ENCODE measurements at regions not wholly inside any gene's neighbourhood (a gene's known extent, or its start where the extent isn't known, plus 50 kb on each side); places are given as distances from the start of the nearest gene placed in this dataset.

DNA sequence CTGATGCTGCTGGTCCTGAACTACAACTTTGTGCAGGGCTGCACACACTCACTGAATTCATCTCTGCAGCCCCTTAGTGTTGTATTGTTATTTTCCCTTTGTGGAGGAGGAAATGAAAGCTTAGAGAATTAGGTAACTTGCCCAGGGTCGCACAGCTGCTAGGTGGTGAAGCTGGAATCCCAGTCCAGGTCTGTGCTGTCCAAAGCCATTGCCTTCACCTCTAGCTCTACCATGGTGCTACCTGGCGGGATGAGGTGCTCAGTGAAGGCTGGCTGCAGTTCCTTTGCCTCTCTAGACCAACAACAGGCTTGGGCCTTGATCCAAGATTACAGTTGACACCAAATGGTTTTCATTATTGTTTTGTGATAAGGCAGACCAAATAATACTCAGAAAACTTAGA is 177.8 kb upstream of the PITX1 start:
- Histone ChIP-seq H3K79me2 (ENCODE audit: insufficient read depth) (no peaks in the 10 kb centered on the region), H3K9me3 (ENCODE audit: low read depth) (no peaks in the 10 kb centered on the region), H4K20me1 (ENCODE audit: insufficient read depth) (no peaks in the 10 kb centered on the region), H3K4me2 (ENCODE audit: unreplicated experiment) (no peak overlapping the region), H3F3A (ENCODE audit: insufficient read depth) (peaks cover 7% of the 10 kb centered on the region), H3K27me3 (replicated peaks; ENCODE audit: insufficient read depth) (peaks cover under 1% of the 10 kb centered on the region; the same call in 1 of the 2 replicates), H3K9ac (no peak overlapping the region), H3K9me2 (ENCODE audit: insufficient read depth) (no peaks in the 10 kb centered on the region), H3K4me1 (ENCODE audit: insufficient read depth) (peaks cover 15% of the 10 kb centered on the region), H2AFZ (no peak overlapping the region), H3K27ac (no peak overlapping the region), H3K4me3 (no peak overlapping the region), H3K36me3 (ENCODE audit: low read depth) (no peaks in the 10 kb centered on the region)
- WGBS, 2 experiments (ENCODE audit: low coverage in 1 of 2, low lambda C conversion rate in 2 of 2, missing lambda C conversion rate in 2 of 2), result 63 to 66% methylated on average over 2 of the region's 2 CpGs
- DNase-seq, result no peak
- TF ChIP-seq EZH2phosphoT487 (IDR thresholded peaks at IDR 0.05; ENCODE audit: insufficient read depth, low read depth) (no peak), EZH2 (IDR thresholded peaks at IDR 0.05; ENCODE audit: insufficient read depth, poor library complexity, severe bottlenecking) (no peak)
- in situ Hi-C loops (cut with MboI), result no loop called here

DNA sequence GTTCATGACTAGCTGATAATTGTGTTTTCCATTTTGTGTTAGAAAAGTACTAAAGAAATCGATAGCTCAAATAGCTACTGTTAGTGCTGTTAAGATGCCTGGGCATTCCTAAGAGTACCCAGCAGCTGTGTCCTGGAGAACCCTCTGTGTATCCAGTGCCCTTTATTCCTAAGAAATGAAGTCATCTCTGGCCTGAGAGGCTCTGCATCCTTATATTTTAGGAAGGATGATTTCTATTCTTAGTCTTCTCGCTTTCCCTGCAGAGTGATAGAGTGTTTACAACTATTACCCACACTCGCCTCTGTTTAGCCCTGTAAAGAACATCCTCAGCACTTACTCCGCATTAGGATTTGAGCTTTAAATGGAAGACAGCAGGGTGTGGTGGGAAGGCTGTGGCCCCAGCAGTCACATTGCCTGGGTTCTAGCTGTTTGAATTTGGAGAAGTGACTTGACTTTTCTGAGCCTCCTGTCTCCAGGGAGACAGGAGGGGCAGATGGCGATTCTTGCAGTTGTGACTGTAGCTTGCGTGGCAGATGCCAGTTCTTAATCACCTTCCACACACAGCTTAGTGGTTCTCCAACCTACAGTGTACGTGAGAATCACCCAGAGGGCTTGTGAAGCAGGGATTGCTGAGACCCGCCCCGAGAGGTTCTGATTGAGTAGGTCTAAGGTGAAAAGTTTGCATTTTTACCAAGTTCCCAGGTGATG is 177.2 kb upstream of the PITX1 start:
- TF ChIP-seq EZH2phosphoT487 (IDR thresholded peaks at IDR 0.05; ENCODE audit: insufficient read depth, low read depth), result no peak
- TF ChIP-seq EZH2 (IDR thresholded peaks at IDR 0.05; ENCODE audit: insufficient read depth, poor library complexity, severe bottlenecking), result no peak
- Histone ChIP-seq H3K27me3 (replicated peaks; ENCODE audit: insufficient read depth) (no peaks in the 10 kb centered on the region), H3K79me2 (ENCODE audit: insufficient read depth) (no peaks in the 10 kb centered on the region), H2AFZ (no peak overlapping the region), H3K9me3 (ENCODE audit: low read depth) (no peaks in the 10 kb centered on the region), H3K36me3 (ENCODE audit: low read depth) (no peaks in the 10 kb centered on the region), H3K27ac (no peak overlapping the region), H3K4me3 (no peak overlapping the region), H3K9ac (no peak overlapping the region), H4K20me1 (ENCODE audit: insufficient read depth) (no peaks in the 10 kb centered on the region), H3K4me1 (ENCODE audit: insufficient read depth) (peaks cover 15% of the 10 kb centered on the region), H3K9me2 (ENCODE audit: insufficient read depth) (no peaks in the 10 kb centered on the region), H3F3A (ENCODE audit: insufficient read depth) (peaks cover 7% of the 10 kb centered on the region), H3K4me2 (ENCODE audit: unreplicated experiment) (no peak overlapping the region)
- peak; percentile 34 for DNase-seq
- in situ Hi-C loops (cut with MboI), result no loop called here
- 69 to 81% methylated on average over 9 of the region's 9 CpGs for WGBS, 2 experiments (ENCODE audit: low coverage in 1 of 2, low lambda C conversion rate in 2 of 2, missing lambda C conversion rate in 2 of 2)

- WGBS, 2 experiments (ENCODE audit: low coverage in 1 of 2, low lambda C conversion rate in 2 of 2, missing lambda C conversion rate in 2 of 2), result 90 to 92% methylated on average over 10 of the region's 10 CpGs
- Histone ChIP-seq H2AFZ (no peak overlapping the region), H3K27me3 (replicated peaks; ENCODE audit: insufficient read depth) (no peaks in the 10 kb centered on the region), H4K20me1 (ENCODE audit: insufficient read depth) (no peaks in the 10 kb centered on the region), H3K9ac (no peak overlapping the region), H3K4me3 (no peak overlapping the region), H3K27ac (no peak overlapping the region), H3F3A (ENCODE audit: insufficient read depth) (peaks cover 7% of the 10 kb centered on the region), H3K4me1 (ENCODE audit: insufficient read depth) (peaks cover 15% of the 10 kb centered on the region), H3K36me3 (ENCODE audit: low read depth) (no peaks in the 10 kb centered on the region), H3K79me2 (ENCODE audit: insufficient read depth) (no peaks in the 10 kb centered on the region), H3K9me3 (ENCODE audit: low read depth) (no peaks in the 10 kb centered on the region), H3K4me2 (ENCODE audit: unreplicated experiment) (no peak overlapping the region), H3K9me2 (ENCODE audit: insufficient read depth) (no peaks in the 10 kb centered on the region)
- in situ Hi-C loops (cut with MboI), result no loop called here
- TF ChIP-seq EZH2phosphoT487 (IDR thresholded peaks at IDR 0.05; ENCODE audit: insufficient read depth, low read depth) (no peak), EZH2 (IDR thresholded peaks at IDR 0.05; ENCODE audit: insufficient read depth, poor library complexity, severe bottlenecking) (no peak)
- DNase-seq, result no peak
Observed at GRCh38 chr5:135210286-135211055, 176.4 kb upstream of the PITX1 start.

DNA sequence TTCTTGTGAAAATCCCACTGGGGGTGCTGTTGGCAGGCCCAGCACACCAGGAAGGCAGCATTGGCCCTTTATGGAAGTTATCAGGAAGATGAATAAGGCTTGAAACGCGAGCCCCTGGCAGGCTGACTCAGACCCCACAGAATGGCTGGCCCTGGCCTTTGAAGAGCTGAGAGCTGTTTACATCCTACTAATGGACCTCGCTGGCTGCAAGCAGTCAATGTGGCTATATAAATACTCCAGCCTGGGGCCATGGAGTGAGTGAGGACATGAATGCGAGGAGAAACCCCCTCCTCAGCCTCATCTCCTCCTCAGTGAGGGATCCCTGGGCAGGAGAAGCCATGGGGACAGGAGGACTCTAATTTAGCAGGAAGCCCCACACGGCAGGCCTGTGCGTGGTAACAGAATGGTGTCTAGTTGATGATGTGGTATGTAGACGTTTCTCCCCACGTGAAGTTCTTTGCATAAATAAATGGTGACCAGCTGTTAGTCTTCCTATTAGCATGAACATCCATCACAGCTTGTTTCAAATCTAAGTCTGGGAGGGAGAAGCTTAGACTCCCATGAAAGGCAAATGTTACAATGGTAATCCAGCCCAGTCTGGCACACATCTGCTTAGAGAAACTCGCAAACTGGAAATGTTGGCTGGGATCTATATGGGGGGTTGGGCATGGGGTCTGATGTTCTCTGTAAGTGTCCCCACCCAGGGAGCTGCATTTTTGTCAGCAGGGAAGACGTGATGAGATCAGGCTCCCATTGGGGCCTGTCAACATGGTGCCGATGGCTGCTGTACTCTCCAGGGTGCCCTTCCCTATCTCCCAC is 175.1 kb upstream of the PITX1 start:
- WGBS, 2 experiments (ENCODE audit: low coverage in 1 of 2, low lambda C conversion rate in 2 of 2, missing lambda C conversion rate in 2 of 2), result 52 to 55% methylated on average over 11 of the region's 11 CpGs
- H3K27ac ChIP-seq, result peak overlapping the region; percentile 56
- in situ Hi-C loops (cut with MboI), result no loop called here
- H3K36me3 ChIP-seq (ENCODE audit: low read depth), result no peaks in the 10 kb centered on the region
- H3K9me2 ChIP-seq (ENCODE audit: insufficient read depth), result no peaks in the 10 kb centered on the region
- no peaks in the 10 kb centered on the region for H3K9me3 ChIP-seq (ENCODE audit: low read depth)
- peaks cover 17% of the 10 kb centered on the region for H3K4me1 ChIP-seq (ENCODE audit: insufficient read depth)
- TF ChIP-seq EZH2 (IDR thresholded peaks at IDR 0.05; ENCODE audit: insufficient read depth, poor library complexity, severe bottlenecking) (no peak), EZH2phosphoT487 (IDR thresholded peaks at IDR 0.05; ENCODE audit: insufficient read depth, low read depth) (no peak)
- no peak overlapping the region for H3K4me3 ChIP-seq
- H3K27me3 ChIP-seq (replicated peaks; ENCODE audit: insufficient read depth), result no peaks in the 10 kb centered on the region
- peak overlapping the region; percentile 66 for H2AFZ ChIP-seq
- H3K79me2 ChIP-seq (ENCODE audit: insufficient read depth), result no peaks in the 10 kb centered on the region
- peak overlapping the region; percentile 53 for H3K4me2 ChIP-seq (ENCODE audit: unreplicated experiment)
- DNase-seq, result peak; percentile 95
- no peaks in the 10 kb centered on the region for H4K20me1 ChIP-seq (ENCODE audit: insufficient read depth)
- no peak overlapping the region for H3K9ac ChIP-seq
- peaks cover 8% of the 10 kb centered on the region for H3F3A ChIP-seq (ENCODE audit: insufficient read depth)
